ENCODE measurements at regions not wholly inside any gene's neighbourhood (a gene's known extent, or its start where the extent isn't known, plus 50 kb on each side); places are given as distances from the start of the nearest gene placed in this dataset.

DNA sequence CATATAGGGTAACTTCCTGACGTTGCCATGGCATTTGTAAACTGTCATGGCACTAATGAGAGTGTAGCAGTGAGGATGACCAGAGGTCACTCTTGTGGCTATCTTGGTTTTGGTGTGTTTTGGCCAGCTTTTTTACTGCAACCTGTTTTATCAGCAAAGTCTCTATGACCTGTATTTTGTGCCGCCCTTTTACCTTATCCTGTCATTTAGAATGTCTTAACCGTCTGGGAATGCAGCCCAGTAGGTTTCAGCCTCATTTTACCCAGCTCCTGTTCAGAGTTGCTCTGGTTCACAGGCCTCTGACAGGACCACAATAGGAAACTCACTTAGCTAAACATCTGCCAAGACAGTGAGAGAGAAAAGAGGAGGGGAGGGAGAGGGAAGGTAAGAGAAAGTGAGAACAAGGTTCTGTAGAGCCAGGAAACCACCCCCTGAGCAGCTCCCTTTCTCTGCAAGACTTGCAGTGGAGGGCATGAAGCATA lies 64.8 kb upstream of the PLEKHG3 start:
- no peak for DNase-seq

DNA sequence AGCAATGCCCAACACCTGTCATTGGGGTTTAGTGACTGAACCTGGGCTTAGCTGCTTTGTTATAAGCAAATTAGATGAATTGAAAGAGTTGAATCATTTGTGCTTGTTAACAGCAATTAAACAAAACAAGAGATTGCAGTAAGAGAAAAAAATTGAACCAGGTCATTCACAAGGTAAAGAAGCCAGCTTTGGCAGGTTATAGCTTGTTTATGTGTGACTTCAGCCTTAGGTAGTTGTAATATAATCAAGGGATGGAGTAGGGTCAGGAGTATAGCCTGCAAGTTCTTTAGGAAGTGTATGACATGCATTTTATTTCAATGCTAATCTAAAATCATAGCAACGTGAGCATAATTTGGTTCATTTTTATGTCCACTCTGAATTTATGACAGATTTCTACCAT lies 63.4 kb upstream of the PLEKHG3 start:
- DNase-seq = no peak

DNA sequence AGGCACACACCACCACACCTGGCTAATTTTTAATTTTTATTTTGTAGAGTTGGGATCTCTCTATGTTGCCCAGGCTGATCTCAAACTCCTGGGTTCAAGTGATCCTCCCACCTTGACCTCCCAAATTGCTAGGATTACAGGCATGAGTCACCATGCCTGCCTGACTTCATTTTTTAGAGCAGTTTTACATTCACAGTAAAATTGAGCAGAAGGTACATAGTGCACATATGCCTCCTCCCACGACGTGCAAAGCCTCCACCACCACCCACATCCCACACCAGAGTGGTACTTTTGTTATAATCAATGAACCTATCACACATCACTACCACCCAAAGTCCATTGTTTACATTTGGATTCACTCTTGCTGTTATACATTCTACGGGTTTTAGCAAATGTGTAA lies 62.5 kb upstream of the PLEKHG3 start:
- DNase-seq = no peak

DNA sequence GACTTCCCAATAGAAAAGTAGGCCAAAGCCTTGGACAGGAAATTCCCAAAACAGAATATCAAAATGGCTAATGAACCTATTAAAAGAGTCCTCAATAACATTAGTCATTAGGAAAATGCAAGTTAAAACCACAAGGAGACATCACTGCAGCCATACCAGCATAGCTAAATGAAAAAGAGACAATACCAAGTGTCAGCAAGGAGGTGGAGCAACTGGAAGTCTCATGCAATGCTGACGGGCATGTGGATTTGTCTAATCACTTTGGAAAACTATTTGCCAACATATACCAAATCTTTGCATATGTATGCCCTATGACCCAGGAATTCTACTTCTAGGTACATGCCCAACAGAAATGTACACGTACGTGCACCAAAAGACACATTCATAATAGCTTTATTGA lies 60.5 kb upstream of the PLEKHG3 start:
- DNase-seq = no peak

DNA sequence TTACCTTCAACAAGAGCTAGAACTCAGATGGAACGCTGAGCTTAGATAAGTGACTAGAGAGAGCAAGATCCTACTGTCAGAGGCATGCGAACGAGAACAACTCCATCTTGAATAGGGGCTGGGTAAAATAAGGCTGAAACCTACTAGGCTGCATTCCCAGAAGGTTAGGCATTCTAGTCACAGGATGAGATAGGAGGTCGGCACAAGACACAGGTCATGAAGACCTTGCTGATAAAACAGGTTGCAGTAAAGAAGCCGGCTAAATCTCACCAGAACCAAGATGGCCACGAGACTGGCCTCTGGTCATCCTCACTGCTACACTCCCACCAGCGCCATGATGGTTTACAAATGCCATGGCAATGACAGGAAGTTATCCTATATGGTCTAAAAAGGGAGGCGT lies 59.6 kb upstream of the PLEKHG3 start:
- no peak for DNase-seq

DNA sequence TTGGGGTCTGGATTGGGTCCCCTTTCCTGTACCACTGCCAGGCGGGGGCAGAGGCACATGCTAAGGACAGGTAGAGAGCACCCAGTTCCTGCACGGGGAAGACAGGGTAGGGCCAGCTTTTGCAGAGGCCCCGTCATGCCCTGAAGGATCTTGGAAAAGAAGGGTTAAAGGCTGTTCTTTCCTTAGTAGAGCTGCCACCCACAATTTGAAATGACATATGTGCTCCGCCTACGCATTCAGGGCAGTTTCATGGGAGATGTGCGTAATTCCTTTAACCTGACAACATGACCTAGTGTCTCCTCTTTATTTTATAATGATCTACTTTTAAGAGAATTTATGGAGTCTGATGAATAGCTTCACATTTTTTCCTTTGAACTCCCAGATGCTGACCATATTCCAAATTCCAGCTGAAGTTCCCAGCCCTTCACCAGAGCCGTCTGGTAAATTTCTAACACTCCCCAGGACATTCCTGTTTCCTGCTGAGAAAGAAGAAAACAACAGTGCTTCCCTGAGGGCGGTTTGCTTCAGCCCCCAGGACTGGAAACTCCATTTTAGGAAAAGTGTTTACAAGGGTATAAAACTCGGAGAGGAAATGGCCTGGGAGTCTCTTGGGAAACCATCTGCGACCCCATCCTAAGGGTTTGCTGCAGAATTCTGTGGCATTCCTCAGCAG lies 58.9 kb upstream of the PLEKHG3 start:
- DNase-seq = peak; percentile 53

DNA sequence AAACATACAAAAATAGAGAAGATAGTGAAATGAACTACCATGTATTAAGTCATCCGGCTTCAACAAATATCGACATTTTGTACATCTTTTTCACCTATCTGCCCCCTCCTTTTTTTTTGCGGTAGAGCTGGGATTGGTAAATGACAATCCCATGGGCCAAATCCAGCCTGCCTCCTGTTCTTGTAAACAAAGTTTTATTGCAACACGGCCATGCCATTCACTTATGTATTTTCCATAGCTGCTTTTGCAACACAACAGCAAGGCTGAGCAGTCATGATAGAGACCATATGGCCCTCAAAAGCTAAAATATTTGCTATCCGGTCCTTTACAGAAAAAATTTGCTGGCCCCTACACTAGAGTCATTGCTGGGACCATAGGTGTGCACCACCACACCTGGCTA lies 58.1 kb upstream of the PLEKHG3 start:
- no peak for DNase-seq

DNA sequence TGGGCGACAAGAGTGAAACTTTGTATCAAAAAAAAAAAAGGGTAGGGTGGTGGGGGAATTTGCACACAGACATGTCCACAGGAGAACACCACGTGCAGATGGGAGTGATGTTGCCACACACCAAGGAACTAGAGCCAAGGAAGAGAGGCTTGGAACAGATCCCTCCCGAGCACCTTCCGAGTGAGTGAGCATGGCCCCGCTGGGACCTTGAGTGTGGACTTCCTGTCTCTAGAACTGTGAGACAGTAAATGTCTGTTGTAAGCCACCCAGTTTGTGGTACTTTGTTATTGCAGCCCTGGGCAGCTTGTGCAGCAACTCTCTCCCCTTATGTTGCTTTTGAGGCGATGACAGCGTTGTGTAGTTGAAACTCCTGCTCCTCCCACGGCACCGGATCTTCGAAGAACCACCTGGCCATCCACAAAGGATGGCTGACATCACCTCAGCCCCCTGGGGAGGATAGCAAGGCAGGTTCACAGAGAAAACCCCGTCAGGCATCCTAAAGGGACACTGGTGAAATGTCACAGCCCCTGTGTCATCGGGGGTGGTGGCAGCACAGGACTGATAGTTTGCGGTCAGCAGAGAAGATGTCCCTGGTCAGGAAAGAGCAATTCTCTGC lies 54.7 kb upstream of the PLEKHG3 start:
- DNase-seq = no peak

DNA sequence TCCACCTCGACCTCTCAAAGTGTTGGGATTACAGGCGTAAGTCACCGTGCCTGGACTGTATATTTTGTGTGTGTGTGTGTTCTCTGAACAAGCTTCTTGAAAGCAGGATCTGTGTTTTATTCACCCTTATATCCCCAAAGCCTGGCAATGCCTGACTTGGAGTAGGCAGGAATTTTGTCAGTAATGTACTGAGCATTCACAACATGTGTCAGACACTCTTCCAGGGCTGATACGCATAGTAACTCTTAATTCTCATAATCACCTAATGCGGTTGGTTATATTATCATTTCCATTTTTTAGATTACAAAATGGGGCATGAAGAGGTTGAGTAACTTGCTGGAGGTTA lies 50.4 kb upstream of the PLEKHG3 start:
- no peak for DNase-seq

DNA sequence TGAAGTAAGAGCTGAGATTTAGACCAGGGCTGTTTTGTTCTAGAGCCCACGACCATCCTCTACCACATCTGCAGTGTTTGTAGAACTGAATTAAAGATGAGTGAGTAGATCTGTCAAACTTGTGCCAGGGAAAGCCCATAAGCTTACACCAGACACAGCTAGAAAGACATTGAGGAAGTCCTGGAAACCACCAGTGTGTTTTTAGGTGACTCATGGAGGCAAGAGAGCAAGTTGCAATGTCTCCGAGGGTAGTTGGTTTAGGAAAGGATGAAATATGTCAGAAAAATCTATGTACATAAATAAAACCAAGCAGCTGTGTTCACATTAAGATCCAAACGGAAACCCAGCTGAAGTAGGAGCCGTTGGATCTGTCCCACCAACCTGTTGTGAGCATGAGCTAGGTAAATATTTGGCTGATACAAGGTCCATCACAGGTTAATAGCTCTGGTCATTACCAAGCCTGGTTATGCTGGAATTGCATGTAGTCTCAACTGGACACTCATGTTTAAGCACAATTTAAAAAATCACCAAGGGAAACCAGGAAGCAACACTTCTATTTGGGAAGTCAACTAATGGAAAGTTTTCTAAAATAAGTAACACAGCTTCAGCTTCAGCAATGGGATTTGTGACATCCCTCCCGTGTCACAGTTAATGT lies 49.9 kb upstream of the PLEKHG3 start:
- peak; percentile 47 for DNase-seq
